Renal pelvis (tissue), 1 donor: ENCODE measurements at regions not wholly inside any gene's neighbourhood (a gene's known extent, or its start where the extent isn't known, plus 50 kb on each side); places are given as distances from the start of the nearest gene placed in this dataset.
"Not testable (repeated sequence)": the region's sequence is repeated elsewhere in the genome, so short reads cannot be mapped to it uniquely, and the experiment has no call there.

Source experiments
- DNase-seq: peaks from one replicate; pipeline ENCODE4 v3.0.0-alpha.2; 2013

DNA sequence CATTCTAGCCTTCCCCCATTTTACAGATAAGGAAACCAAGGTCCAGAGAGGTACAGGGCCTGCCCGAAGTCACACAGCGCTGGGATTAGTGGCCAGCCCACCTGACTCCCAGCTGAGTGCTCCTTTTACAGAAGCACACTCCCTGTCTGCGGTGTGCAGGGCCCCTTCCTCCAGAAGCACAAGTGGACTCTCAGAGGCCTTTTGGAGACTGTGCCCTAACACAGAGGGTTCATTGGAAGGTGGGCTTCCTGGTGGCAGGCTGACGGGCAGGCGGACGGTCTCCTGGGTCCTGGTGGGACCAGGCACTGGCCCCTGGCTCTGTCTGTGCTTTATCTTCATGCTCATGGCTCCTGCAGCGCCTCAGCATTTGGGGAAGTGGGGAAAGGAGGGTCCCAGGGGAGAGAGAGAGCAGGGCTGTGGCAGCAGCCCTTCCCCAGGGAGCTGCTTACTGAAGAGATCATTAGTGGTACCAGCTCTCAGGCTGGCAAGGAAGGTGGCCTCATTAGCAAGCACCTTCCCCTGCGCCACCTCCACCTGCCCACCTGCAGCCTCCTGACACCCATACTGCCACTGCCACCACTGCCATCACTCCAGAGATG, 83.1 kb upstream of the GOLGA6L4 start:
- DNase-seq = not testable (repeated sequence)

DNA sequence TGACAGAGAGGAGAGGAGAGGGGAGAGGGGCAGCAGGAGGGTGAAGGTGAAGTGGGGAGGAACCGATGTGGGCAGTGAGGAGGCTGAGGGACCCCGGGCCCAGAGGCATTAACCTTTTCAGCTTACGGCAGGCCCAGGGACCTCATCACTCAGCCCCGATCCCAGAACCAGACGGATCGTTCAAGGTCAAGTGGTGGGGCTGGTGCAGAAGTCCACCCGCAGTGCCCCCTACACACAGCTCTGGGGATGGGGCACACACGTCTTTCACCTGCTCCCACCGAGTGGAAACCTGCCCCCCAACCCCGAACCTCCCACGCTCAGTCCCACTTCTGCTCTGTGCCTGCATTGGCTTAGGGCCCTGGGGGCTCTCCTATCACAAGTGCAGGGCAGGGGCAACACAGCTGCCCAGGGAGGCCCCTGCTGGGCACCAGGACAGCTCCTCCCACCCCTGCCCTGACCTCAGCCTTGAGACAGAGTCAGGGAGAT, 81.9 kb upstream of the GOLGA6L4 start:
- DNase-seq = not testable (repeated sequence)

DNA sequence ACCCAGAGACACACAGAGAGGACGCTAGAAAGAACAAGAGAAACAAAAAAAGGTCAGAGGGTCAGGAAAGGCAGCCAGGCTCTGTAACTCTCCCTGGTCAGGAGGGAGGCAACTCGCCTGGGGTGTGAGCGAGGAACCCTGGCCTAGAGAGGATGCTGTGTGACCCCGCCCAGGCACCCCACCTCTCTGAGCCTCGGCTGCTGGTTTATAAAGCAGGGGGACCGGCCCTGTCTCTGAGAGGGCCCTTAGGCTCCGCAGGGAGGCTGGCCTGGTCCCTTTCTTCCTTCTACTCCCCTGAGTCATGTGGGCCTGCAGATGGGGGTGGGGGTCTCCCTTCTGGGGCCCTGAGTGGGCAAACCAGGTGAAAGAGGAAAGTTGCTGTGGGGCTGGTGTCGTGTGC, 81.3 kb upstream of the GOLGA6L4 start:
- DNase-seq = not testable (repeated sequence)

DNA sequence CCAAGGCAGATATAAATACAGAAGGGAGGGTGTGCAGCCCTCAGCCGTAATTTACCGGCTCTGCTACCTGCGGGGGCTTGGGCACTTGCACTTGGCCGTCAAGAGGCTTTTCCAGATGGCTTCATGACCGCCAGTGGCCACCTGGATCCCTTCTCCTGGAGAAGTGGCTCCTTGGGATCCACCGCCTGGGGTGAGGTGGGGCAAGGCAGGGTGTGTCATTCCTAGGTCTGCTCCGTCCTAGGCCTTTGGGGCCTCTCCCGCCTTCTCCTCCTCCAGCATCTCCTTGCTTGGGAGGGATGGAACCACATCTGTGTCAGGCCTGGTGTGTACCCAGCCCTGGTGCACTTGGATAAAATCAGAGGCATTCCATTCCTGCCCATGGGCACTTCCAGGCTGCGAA, 80.8 kb upstream of the GOLGA6L4 start:
- DNase-seq = not testable (repeated sequence)

DNA sequence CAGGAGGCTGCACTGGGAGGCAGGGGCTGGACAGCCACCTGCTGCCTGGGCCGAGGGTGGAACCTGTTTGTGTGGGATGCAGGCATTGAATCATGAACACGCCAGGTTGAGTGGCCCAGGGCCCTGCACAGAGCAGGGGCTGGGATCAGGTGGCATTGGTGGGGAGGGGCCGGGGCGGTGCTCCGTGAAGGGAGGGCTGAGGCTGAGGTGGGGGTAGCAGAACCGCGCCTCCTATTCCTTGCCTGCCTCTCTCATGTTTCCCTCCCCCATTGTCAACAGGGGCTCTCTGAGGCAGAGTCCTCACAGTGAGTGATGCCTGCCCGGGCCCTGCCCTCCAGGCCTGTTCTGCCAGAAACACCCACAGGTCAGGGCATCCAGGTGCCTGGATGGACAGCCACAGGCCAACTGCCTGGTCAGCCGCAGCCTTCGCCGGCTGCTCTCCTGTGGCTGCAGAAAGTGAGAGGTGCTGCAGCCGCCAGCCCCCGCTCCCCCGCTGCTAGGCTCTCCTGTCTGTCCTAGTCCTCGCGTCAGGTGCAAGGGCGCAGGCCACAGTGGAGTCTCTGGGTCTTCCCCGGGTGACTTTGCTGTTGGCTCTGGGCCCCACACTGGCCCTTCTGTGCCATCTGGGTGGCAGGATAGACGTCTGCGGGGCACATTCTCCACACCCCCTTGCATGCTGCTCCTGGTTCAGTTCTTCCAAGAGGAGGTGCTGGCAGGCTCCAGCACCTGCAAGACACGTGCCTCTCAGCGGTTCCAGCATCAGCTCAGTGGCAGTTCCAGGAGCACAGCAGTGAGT, 79.6 kb upstream of the GOLGA6L4 start:
- not testable (repeated sequence) for DNase-seq

- not testable (repeated sequence) for DNase-seq
Measured at GRCh38 chr15:84156588-84156840, 79.1 kb upstream of the GOLGA6L4 start.

DNA sequence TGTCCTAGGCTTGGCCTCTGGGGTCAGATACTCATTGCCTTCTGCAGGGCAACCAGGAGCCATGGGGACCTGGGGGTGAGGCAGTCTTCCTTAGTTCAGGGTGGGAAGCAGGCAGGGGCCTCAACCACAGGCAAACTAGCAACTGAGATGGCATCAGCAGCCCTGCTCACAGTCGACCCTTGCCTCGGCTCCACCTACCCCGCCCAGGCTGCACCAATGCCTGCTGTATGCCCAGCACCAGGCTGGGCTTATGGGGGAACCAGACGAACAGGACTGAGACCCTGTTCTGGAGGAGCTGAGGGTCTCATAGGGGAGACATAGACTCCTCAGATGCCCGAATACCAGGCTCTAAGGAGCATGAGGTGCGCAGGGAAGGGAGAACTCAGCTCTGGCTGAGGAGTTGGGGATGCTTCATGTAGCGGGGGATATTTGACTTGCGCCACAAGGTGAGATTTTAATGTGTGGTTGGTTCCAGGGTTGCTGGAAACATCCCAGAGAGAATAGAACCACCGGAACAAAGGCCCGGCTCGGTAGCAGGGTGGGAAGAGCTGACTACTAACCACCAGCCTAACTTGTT, 78.4 kb upstream of the GOLGA6L4 start:
- DNase-seq = not testable (repeated sequence)

DNA sequence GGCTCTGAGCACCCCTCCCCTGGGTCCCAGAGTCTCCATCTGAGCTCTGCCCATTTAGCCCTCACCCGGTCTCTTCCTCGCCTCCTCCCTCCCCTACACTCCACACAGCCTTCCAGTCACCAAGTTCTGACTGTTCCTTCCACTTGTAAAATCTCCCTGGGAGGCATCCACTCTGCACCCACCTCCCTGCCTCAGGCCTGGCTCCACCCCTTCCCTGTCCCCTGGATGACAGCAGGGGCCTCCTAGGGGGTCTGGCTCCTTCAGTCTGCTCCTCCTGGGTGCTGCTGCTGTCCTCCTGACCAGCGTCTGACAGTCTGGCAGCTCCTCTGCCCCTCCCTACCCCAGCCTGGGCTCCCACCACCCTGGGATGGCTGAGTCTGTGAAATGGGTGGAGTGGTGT, 77.7 kb upstream of the GOLGA6L4 start:
- not testable (repeated sequence) for DNase-seq

DNA sequence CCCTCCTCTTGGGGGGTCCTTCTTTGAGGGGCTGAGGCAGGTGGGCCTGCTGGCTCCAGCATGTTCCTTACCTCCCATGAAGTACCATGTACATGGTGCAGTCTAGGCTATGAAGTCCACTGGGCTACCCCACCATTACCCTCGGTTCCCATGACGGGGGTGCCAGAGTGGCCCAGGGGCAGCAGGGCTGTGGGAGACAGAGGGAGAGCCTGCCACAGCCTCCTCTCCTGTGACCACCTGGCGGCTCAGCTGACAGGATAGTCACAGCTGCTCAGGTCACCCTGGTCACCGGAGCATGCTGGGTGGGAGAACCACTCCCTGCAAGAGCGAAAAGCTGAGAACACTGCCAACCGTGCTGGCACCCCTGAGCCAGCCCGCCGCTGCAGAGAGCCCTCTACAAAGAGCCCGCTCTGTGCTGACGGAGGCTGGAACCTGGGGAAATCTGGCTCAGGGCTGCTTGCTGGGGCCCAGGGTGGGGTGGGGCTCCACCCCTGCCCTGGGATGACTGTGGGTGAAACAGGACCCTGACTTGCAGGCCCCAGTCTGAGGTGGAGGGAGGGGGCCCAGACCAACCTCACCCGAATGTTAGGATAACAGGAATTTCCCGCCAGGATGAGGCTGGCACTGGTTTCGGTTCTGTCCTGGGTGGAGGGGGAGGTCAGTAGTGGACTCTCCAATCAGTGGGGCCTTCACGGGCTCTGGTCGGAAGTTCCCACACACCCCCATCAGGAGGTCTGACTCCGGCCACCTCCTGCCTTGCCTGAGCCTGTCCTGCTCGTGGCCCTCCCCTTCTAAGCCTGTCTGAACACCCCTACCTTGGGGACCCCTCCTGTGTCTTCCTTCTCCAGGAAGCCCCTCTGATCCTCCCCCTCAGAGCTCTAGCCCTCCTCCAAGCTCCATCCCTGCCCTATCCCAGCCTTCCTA, 76.0 kb upstream of the GOLGA6L4 start:
- not testable (repeated sequence) for DNase-seq

DNA sequence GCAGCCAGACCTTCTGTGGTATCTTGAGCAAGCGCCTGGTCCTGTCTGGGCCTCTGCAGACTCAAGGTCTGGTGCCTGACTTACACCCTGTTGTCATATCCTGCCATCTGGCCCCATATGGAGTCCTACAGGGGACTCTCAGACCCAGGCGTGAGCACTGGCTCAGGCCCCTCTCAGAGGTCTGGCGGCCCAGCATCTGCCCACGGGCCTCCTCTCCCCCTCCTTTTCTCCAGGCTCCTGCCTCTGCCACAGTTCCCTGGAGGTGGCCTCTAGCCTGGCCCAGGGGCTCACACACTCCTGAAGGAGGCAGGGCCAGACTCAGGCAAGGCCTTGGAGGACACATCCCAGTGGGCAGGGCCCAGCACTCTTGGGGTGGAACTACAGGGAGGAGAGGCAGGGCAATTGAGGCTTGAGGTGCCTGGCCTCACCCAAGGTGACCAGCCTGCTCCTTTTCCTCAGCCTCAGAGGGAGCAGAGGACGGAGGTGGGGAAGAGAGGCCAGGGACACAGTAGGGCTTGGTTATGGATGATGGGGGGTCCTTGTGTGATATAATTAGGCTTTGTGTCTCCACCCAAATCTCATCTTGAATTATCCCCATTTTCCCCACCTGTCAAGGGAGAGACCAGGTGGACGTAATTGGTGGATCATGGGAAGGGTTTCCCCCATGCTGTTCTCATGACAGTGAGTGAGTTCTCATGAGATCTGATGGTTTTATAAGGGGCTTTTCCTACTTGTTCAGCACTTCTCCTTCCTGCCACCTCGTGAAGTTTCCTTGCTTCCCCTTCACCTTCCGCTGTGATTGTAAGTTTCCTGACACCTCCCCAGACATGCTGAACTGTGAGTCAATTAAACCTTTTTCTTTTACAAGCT, 70.9 kb upstream of the GOLGA6L4 start:
- DNase-seq = not testable (repeated sequence)

DNA sequence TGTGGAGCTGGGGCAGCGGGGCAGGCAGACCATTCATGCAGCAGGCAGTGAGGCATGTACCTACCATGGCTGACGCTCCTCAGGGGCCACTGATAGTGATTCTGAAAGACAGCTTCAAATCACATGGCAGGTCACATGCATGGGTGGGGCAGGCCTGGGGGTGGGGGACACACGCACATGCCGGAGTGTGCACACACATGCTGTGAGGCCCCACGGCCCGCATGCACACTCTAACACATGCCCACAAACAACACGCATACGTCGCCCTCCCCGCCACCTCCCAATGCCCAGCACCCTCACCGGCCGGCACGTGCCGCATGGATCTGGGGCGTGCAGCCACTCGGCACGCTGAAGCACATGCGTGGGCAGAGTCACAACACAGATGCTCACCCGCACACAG, 65.5 kb upstream of the GOLGA6L4 start:
- DNase-seq = not testable (repeated sequence)

- not testable (repeated sequence) for DNase-seq
Measured at GRCh38 chr15:84173231-84173610, 62.4 kb upstream of the GOLGA6L4 start.
